HepG2 (cell line): ENCODE measurements at regions not wholly inside any gene's neighbourhood (a gene's known extent, or its start where the extent isn't known, plus 50 kb on each side); places are given as distances from the start of the nearest gene placed in this dataset.

Source experiments
- NONO ChIP-seq, 2 experiments: fragments of 450-650 bp in 1 of 2; sonication (generic) in 1 of 2; formaldehyde crosslinking in 1 of 2; IDR thresholded peaks in 1 of 2; conservative IDR thresholded peaks in 1 of 2; 2 replicates each; pipeline versions ENCODE4 v1.6.1 to v1.8.0; 2017 to 2022; ENCODE audit warnings: mild to moderate bottlenecking in 1 of 2, missing genetic modification reagents in 1 of 2, moderate library complexity in 1 of 2
- NR1H2 ChIP-seq: sonication (generic); formaldehyde crosslinking; IDR thresholded peaks from 2 replicates; pipeline ENCODE4 v1.8.1; 2022; ENCODE audit warnings: low read depth, missing genetic modification reagents, borderline replicate concordance
- PREB ChIP-seq: sonication (generic); formaldehyde crosslinking; IDR thresholded peaks from 2 replicates; pipeline ENCODE4 v1.4.0; 2020; ENCODE audit warnings: missing genetic modification reagents
- RAD21 ChIP-seq: fragments of 450-650 bp; formaldehyde crosslinking; IDR thresholded peaks from 2 replicates; pipeline ENCODE4 v1.5.0; 2020; ENCODE audit warnings: mild to moderate bottlenecking
- ZBTB34 ChIP-seq: sonication (generic); formaldehyde crosslinking; IDR thresholded peaks from 2 replicates; pipeline ENCODE4 v1.8.0; 2022; ENCODE audit warnings: mild to moderate bottlenecking, missing genetic modification reagents
- ZKSCAN1 ChIP-seq: fragments of 150-350 bp; IDR thresholded peaks from 2 replicates; pipeline ENCODE4 v1.6.1; 2014; ENCODE audit warnings: low read length
- TF ChIP-seq, protein P1 (sequence below): sonication (generic); formaldehyde crosslinking; IDR thresholded peaks from 2 replicates; pipeline ENCODE4 v1.8.0; 2022; ENCODE audit warnings: missing genetic modification reagents, mild to moderate bottlenecking, inconsistent platforms, borderline replicate concordance

DNA sequence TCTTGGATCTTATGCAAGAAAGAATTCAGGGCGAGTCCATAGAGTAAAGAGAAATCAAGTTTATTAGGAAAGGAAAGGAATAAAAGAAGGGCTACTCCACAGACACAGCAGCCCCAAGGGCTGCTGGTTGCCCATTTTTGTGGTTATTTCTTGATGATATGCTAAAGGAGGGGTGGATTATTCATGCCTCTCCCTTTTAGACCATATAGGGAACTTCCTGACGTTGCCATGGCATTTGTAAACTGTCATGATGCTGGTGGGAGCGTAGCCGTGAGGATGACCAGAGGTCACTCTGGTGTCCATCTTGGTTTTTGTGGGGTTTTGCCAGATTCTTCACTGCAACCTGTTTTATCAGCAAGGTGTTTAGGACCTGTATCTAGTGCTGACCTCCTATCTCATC is 115.4 kb upstream of the CARD11 start:
- TF ChIP-seq ZBTB34 (CRISPR knock-in tag) = no peak
- no peak for TF ChIP-seq NONO (IDR thresholded peaks at IDR 0.05)
- TF ChIP-seq NONO (CRISPR knock-in tag; conservative IDR thresholded peaks at IDR 0.05) = no peak
- TF ChIP-seq PREB (CRISPR knock-in tag) = no peak
- TF ChIP-seq NR1H2 (CRISPR knock-in tag) = no peak
- TF ChIP-seq, protein P1, sequence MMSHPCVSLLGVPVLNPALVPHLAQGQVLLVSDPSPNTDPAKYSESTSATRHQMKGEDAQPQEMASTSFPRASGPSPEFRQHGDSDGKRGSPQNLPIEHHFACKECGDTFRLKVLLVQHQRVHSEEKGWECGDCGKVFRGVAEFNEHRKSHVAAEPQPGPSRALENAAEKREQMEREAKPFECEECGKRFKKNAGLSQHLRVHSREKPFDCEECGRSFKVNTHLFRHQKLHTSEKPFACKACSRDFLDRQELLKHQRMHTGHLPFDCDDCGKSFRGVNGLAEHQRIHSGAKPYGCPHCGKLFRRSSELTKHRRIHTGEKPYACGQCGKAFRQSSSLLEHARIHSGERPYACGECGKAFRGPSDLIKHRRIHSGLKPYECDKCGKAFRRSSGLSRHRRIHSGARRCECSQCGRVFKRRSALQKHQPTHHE = no peak
- TF ChIP-seq ZKSCAN1 = no peak
- no peak for TF ChIP-seq RAD21 (CRISPR knock-in tag)
